Panc1 (cell line): ENCODE measurements at regions not wholly inside any gene's neighbourhood (a gene's known extent, or its start where the extent isn't known, plus 50 kb on each side); places are given as distances from the start of the nearest gene placed in this dataset.

Experiments
- ATAC-seq: fragments of 200-7000 bp; cut with Tn5 transposase; 2 replicates; pipeline ENCODE4 v1.9.1; 2020; ENCODE audit warnings: mild to moderate bottlenecking, moderate library complexity
- BruUV-seq: library from RNA; stranded (reverse); fragments of 400-500 nt; replicated peaks from 2 replicates; lab custom pipeline; 2021; lab: Mats Ljungman, UMichigan
- CTCF ChIA-PET: fragments of 300-600 bp; sonication (Branson Sonifier 250); formaldehyde crosslinking; loops from one replicate; lab custom pipeline; 2022; ENCODE audit warnings: antibody characterized with exemption; lab: Charles Lee
- POLR2A ChIA-PET: fragments of 300-600 bp; sonication (Branson Sonifier 250); formaldehyde crosslinking; loops from one replicate; lab custom pipeline; 2022; ENCODE audit warnings: antibody characterized with exemption; lab: Charles Lee
- DNase-seq: peaks from one replicate; pipeline ENCODE4 v3.0.0-alpha.2; 2010; ENCODE audit warnings: low read depth, low spot score
- H3K27ac ChIP-seq: 2 replicates; pipeline ENCODE4 v1.5.1; 2011; ENCODE audit warnings: mild to moderate bottlenecking, low read length, inconsistent platforms
- H3K27me3 ChIP-seq: fragments of 200-500 bp; sonication (Bioruptor generic); 2 replicates; pipeline ENCODE4 v1.6.0; 2014; ENCODE audit warnings: low read length, inconsistent platforms; ENCODE audit not compliant: control insufficient read depth, insufficient read depth
- H3K36me3 ChIP-seq: fragments of 200-500 bp; sonication (Bioruptor generic); 2 replicates; pipeline ENCODE4 v1.5.1; 2014; ENCODE audit warnings: inconsistent platforms, mild to moderate bottlenecking, low read length, moderate library complexity; ENCODE audit not compliant: control insufficient read depth, insufficient read depth
- H3K4me1 ChIP-seq: 2 replicates; pipeline ENCODE4 v1.5.1; 2011; ENCODE audit warnings: inconsistent platforms, mild to moderate bottlenecking, low read length, moderate library complexity; ENCODE audit not compliant: control insufficient read depth, insufficient read depth
- H3K4me3 ChIP-seq, 2 experiments: 2 replicates each; pipeline ENCODE4 v1.5.1; 2011 to 2012; ENCODE audit warnings: low read depth in 2 of 2, low read length in 2 of 2, mild to moderate bottlenecking in 2 of 2, inconsistent platforms in 1 of 2, moderate library complexity in 1 of 2
- H3K9me3 ChIP-seq: fragments of 200-500 bp; sonication (Bioruptor generic); 2 replicates; pipeline ENCODE4 v1.5.1; 2014; ENCODE audit warnings: low read depth, mild to moderate bottlenecking, inconsistent platforms, low read length, moderate library complexity; ENCODE audit not compliant: control insufficient read depth, insufficient read depth
- POLR2AphosphoS5 ChIP-seq: IDR thresholded peaks from 2 replicates; pipeline ENCODE4 v1.6.1; 2012; ENCODE audit warnings: mild to moderate bottlenecking, low read depth, low read length, moderate library complexity
- SIN3A ChIP-seq: IDR thresholded peaks from 2 replicates; pipeline ENCODE4 v1.6.1; 2012; ENCODE audit warnings: low read depth, mild to moderate bottlenecking, low read length, moderate library complexity, borderline replicate concordance; ENCODE audit not compliant: insufficient read depth
- TCF7L2 ChIP-seq: IDR thresholded peaks from 2 replicates; pipeline ENCODE4 v1.6.1; 2011; ENCODE audit warnings: mild to moderate bottlenecking, low read depth, low read length, inconsistent platforms
- in situ Hi-C: cut with HindIII; loops from 2 replicates; pipeline ENCODE4 v1.10.0; 2016; ENCODE audit warnings: low sequenced_read_pairs, low pct_unique_long_range_greater_than_20kb
- intact Hi-C: fragments of 100-400 bp; cut with micrococcal nuclease; formaldehyde crosslinking; loops from one replicate; pipeline ENCODE4 v1.10.0; 2022; ENCODE audit not compliant: unreplicated experiment
- TF ChIP-seq, protein P1 (sequence below), 2 experiments: IDR thresholded peaks; 2 replicates each; pipeline ENCODE4 v1.6.1; 2011 to 2012; ENCODE audit warnings: low read depth in 2 of 2, control low read depth in 1 of 2, low read length in 1 of 2, mild to moderate bottlenecking in 1 of 2, moderate library complexity in 1 of 2; ENCODE audit not compliant: insufficient read depth in 1 of 2
- TF ChIP-seq, protein P2 (sequence below): fragments of 450-650 bp; IDR thresholded peaks from 2 replicates; pipeline ENCODE4 v1.5.1; 2017; ENCODE audit warnings: mild to moderate bottlenecking

DNA sequence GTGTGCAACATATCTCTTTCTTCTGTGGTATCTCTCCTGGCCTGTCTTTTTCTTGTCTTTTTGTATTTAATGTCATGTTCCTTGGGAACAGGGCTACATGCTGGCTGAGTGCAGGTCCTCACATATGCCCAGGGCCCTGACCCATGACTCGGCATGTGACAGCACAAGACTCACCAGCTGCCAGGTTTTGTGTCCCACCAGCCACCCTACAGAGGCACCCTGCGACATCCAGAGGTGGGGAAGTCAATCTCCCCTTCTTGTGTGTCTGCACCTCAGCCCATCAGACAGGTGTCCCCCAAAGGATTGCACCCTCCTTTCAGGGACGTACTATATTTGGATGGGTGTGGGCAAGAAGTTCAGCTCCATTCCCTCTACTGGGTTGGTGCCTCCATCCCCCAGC lies 576.3 kb downstream of the RNF144B start:
- H3K27ac ChIP-seq, result no peak overlapping the region
- H3K4me3 ChIP-seq, result no peak overlapping the region
- intact Hi-C loops, result no loop called here
- H3K36me3 ChIP-seq, result no peaks in the 10 kb centered on the region
- no peaks in the 10 kb centered on the region for H3K4me1 ChIP-seq
- ChIA-PET CTCF (no interaction called here), POLR2A (interaction anchor here (0.7 kb wide), 1 partner anchor 1461 kb away, joined by 3 read pairs; no protein-coding TSS in a partner anchor)
- ATAC-seq, result no peak
- in situ Hi-C loops, result no loop called here
- no peaks in the 10 kb centered on the region for H3K9me3 ChIP-seq
- TF ChIP-seq POLR2AphosphoS5, result no peak
- TF ChIP-seq, protein P1, sequence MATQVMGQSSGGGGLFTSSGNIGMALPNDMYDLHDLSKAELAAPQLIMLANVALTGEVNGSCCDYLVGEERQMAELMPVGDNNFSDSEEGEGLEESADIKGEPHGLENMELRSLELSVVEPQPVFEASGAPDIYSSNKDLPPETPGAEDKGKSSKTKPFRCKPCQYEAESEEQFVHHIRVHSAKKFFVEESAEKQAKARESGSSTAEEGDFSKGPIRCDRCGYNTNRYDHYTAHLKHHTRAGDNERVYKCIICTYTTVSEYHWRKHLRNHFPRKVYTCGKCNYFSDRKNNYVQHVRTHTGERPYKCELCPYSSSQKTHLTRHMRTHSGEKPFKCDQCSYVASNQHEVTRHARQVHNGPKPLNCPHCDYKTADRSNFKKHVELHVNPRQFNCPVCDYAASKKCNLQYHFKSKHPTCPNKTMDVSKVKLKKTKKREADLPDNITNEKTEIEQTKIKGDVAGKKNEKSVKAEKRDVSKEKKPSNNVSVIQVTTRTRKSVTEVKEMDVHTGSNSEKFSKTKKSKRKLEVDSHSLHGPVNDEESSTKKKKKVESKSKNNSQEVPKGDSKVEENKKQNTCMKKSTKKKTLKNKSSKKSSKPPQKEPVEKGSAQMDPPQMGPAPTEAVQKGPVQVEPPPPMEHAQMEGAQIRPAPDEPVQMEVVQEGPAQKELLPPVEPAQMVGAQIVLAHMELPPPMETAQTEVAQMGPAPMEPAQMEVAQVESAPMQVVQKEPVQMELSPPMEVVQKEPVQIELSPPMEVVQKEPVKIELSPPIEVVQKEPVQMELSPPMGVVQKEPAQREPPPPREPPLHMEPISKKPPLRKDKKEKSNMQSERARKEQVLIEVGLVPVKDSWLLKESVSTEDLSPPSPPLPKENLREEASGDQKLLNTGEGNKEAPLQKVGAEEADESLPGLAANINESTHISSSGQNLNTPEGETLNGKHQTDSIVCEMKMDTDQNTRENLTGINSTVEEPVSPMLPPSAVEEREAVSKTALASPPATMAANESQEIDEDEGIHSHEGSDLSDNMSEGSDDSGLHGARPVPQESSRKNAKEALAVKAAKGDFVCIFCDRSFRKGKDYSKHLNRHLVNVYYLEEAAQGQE (IDR thresholded peaks at IDR 0.05; ENCODE audit: insufficient read depth in 1 of 2, low read depth in 2 of 2, low read length in 1 of 2), result no peak
- TF ChIP-seq SIN3A, result no peak
- TF ChIP-seq, protein P2, sequence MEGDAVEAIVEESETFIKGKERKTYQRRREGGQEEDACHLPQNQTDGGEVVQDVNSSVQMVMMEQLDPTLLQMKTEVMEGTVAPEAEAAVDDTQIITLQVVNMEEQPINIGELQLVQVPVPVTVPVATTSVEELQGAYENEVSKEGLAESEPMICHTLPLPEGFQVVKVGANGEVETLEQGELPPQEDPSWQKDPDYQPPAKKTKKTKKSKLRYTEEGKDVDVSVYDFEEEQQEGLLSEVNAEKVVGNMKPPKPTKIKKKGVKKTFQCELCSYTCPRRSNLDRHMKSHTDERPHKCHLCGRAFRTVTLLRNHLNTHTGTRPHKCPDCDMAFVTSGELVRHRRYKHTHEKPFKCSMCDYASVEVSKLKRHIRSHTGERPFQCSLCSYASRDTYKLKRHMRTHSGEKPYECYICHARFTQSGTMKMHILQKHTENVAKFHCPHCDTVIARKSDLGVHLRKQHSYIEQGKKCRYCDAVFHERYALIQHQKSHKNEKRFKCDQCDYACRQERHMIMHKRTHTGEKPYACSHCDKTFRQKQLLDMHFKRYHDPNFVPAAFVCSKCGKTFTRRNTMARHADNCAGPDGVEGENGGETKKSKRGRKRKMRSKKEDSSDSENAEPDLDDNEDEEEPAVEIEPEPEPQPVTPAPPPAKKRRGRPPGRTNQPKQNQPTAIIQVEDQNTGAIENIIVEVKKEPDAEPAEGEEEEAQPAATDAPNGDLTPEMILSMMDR, result no peak
- no peak for TF ChIP-seq TCF7L2
- no peak for DNase-seq
- no peaks in the 10 kb centered on the region for H3K27me3 ChIP-seq
- BruUV-seq, result no TSS peak

DNA sequence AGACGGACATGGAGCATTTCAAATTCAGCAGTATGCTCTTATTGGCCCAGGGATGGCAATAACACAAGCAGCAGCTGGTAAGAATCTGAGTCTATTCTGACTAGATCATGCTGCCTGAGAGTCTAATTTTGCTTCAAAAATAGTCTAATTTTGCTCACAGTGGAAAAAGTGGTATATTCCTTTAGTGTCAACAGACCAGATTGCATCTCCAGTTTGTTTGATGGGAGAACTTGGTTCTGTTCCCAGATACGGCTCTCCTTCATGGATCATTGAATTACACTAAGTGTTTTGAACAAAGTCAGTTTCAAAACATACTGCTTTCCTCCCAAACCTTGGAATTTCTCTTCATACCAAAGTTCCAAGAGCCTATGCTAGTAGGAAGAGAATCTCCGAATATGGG lies 586.1 kb downstream of the RNF144B start:
- Histone ChIP-seq H3K27ac (no peak overlapping the region), H3K36me3 (no peaks in the 10 kb centered on the region), H3K4me3 (no peak overlapping the region), H3K4me1 (no peaks in the 10 kb centered on the region), H3K27me3 (peaks cover 3% of the 10 kb centered on the region), H3K9me3 (no peaks in the 10 kb centered on the region)
- in situ Hi-C loops (no loop called here), intact Hi-C loops (no loop called here)
- no TSS peak for BruUV-seq
- ATAC-seq, result no peak
- ChIA-PET POLR2A (no interaction called here), CTCF (no interaction called here)
- DNase-seq, result no peak
- TF ChIP-seq, protein P2, result no peak
- TF ChIP-seq SIN3A (no peak), POLR2AphosphoS5 (no peak), TCF7L2 (no peak)
- TF ChIP-seq, protein P1 (IDR thresholded peaks at IDR 0.05; ENCODE audit: insufficient read depth in 1 of 2, low read depth in 2 of 2, low read length in 1 of 2), result no peak
